ENCODE measurements at regions not wholly inside any gene's neighbourhood (a gene's known extent, or its start where the extent isn't known, plus 50 kb on each side); places are given as distances from the start of the nearest gene placed in this dataset.

- ATAC-seq (ENCODE audit: insufficient number of reproducible peaks, low FRiP score, low read depth) (no peak), DNase-seq (ENCODE audit: low spot score) (no peak)
- TF ChIP-seq CTCF (IDR thresholded peaks at IDR 0.05): no peak
- Histone ChIP-seq H3K36me3 (no peaks in the 10 kb centered on the region), H3K4me1 (ENCODE audit: control insufficient read depth in 1 of 2, low read depth in 2 of 2) (no peaks in the 10 kb centered on the region), H3K9me3 (no peaks in the 10 kb centered on the region), H3K27ac (no peak overlapping the region), H3K27me3 (replicated peaks; ENCODE audit: insufficient read depth) (no peaks in the 10 kb centered on the region), H3K4me3 (no peak overlapping the region)
Observed at GRCh38 chr4:157821814-157822213, 351.0 kb downstream of the GASK1B start.

- ATAC-seq (ENCODE audit: insufficient number of reproducible peaks, low FRiP score, low read depth) (no peak), DNase-seq (ENCODE audit: low spot score) (no peak)
- no peaks in the 10 kb centered on the region for H3K9me3 ChIP-seq
- H3K27ac ChIP-seq: no peak overlapping the region
- no peaks in the 10 kb centered on the region for H3K27me3 ChIP-seq (replicated peaks; ENCODE audit: insufficient read depth)
- H3K4me3 ChIP-seq: no peak overlapping the region
- H3K4me1 ChIP-seq (ENCODE audit: control insufficient read depth in 1 of 2, low read depth in 2 of 2): no peaks in the 10 kb centered on the region
- no peak for TF ChIP-seq CTCF (IDR thresholded peaks at IDR 0.05)
- no peaks in the 10 kb centered on the region for H3K36me3 ChIP-seq
Observed at GRCh38 chr4:157819693-157820464, 352.9 kb downstream of the GASK1B start.

GRCh38 chr4:157818946-157819692 lies 353.7 kb downstream of the GASK1B start:
- no peaks in the 10 kb centered on the region for H3K9me3 ChIP-seq
- no peak for TF ChIP-seq CTCF (IDR thresholded peaks at IDR 0.05)
- no peaks in the 10 kb centered on the region for H3K36me3 ChIP-seq
- no peak overlapping the region for H3K4me3 ChIP-seq
- H3K27me3 ChIP-seq (replicated peaks; ENCODE audit: insufficient read depth): no peaks in the 10 kb centered on the region
- no peak for ATAC-seq (ENCODE audit: insufficient number of reproducible peaks, low FRiP score, low read depth)
- no peak for DNase-seq (ENCODE audit: low spot score)
- no peak overlapping the region for H3K27ac ChIP-seq
- no peaks in the 10 kb centered on the region for H3K4me1 ChIP-seq (ENCODE audit: control insufficient read depth in 1 of 2, low read depth in 2 of 2)

GRCh38 chr4:157810137-157810774 lies 362.6 kb downstream of the GASK1B start:
- Histone ChIP-seq H3K27me3 (replicated peaks; ENCODE audit: insufficient read depth) (no peaks in the 10 kb centered on the region), H3K9me3 (no peaks in the 10 kb centered on the region), H3K36me3 (no peaks in the 10 kb centered on the region), H3K4me1 (ENCODE audit: control insufficient read depth in 1 of 2, low read depth in 2 of 2) (peaks cover 5 to 10% of the 10 kb centered on the region in 2 donors), H3K4me3 (no peak overlapping the region), H3K27ac (no peak overlapping the region)
- ATAC-seq (ENCODE audit: insufficient number of reproducible peaks, low FRiP score, low read depth) (no peak), DNase-seq (ENCODE audit: low spot score) (no peak)
- TF ChIP-seq CTCF (IDR thresholded peaks at IDR 0.05): no peak

- Histone ChIP-seq H3K27me3 (replicated peaks; ENCODE audit: insufficient read depth) (no peaks in the 10 kb centered on the region), H3K4me1 (ENCODE audit: control insufficient read depth in 1 of 2, low read depth in 2 of 2) (peaks cover 12 to 15% of the 10 kb centered on the region in 2 donors), H3K9me3 (no peaks in the 10 kb centered on the region), H3K36me3 (no peaks in the 10 kb centered on the region), H3K27ac (peak overlapping the region in 1 of 2 donors; percentile 9), H3K4me3 (no peak overlapping the region)
- ATAC-seq (ENCODE audit: insufficient number of reproducible peaks, low FRiP score, low read depth): no peak
- TF ChIP-seq CTCF (IDR thresholded peaks at IDR 0.05): no peak
- no peak for DNase-seq (ENCODE audit: low spot score)
Observed at GRCh38 chr4:157808796-157809383, 363.9 kb downstream of the GASK1B start.

All from thoracic aorta (tissue), 2 donors.